Endothelial cell (in vitro differentiated cells): ENCODE measurements at regions not wholly inside any gene's neighbourhood (a gene's known extent, or its start where the extent isn't known, plus 50 kb on each side); places are given as distances from the start of the nearest gene placed in this dataset.

Experiments
- DNase-seq: peaks from one replicate; pipeline ENCODE4 v3.0.0; 2021; ENCODE audit warnings: low spot score
- H3K27ac Mint-ChIP-seq: one replicate; pipeline ENCODE4 v1.8.0; 2021; ENCODE audit warnings: mixed read lengths, inconsistent platforms; ENCODE audit not compliant: unreplicated experiment
- H3K27me3 Mint-ChIP-seq: one replicate; pipeline ENCODE4 v1.8.0; 2021; ENCODE audit warnings: mild to moderate bottlenecking, moderate library complexity, mixed read lengths, inconsistent platforms; ENCODE audit not compliant: unreplicated experiment
- H3K36me3 Mint-ChIP-seq: one replicate; pipeline ENCODE4 v1.8.0; 2021; ENCODE audit warnings: mild to moderate bottlenecking, low read depth, mixed read lengths, inconsistent platforms; ENCODE audit not compliant: unreplicated experiment
- H3K4me1 Mint-ChIP-seq: one replicate; pipeline ENCODE4 v1.8.0; 2021; ENCODE audit warnings: mild to moderate bottlenecking, mixed read lengths, inconsistent platforms; ENCODE audit not compliant: unreplicated experiment
- H3K4me3 Mint-ChIP-seq: one replicate; pipeline ENCODE4 v1.8.0; 2021; ENCODE audit warnings: mild to moderate bottlenecking, mixed read lengths, inconsistent platforms; ENCODE audit not compliant: unreplicated experiment
- H3K9me3 Mint-ChIP-seq: one replicate; pipeline ENCODE4 v1.8.0; 2021; ENCODE audit warnings: mixed read lengths, inconsistent platforms; ENCODE audit not compliant: unreplicated experiment
- CTCF ChIP-seq: fragments of 200-600 bp; sonication (generic); IDR thresholded peaks from one replicate; pipeline ENCODE4 v1.5.0; 2021; ENCODE audit warnings: antibody characterized with exemption; ENCODE audit not compliant: unreplicated experiment

GRCh38 chr7:49400891-49401550 lies 372.4 kb upstream of the VWC2 start:
- Mint-ChIP-seq H3K27ac (no peak overlapping the region), H3K27me3 (no peaks in the 10 kb centered on the region), H3K9me3 (no peaks in the 10 kb centered on the region), H3K36me3 (no peaks in the 10 kb centered on the region), H3K4me1 (no peaks in the 10 kb centered on the region), H3K4me3 (no peak overlapping the region)
- DNase-seq: no peak
- no peak for TF ChIP-seq CTCF

- H3K36me3 Mint-ChIP-seq: no peaks in the 10 kb centered on the region
- H3K27me3 Mint-ChIP-seq: no peaks in the 10 kb centered on the region
- H3K4me1 Mint-ChIP-seq: no peaks in the 10 kb centered on the region
- no peaks in the 10 kb centered on the region for H3K9me3 Mint-ChIP-seq
- no peak for DNase-seq
- no peak overlapping the region for H3K27ac Mint-ChIP-seq
- H3K4me3 Mint-ChIP-seq: no peak overlapping the region
- no peak for TF ChIP-seq CTCF
Measured at GRCh38 chr7:49403844-49404243, 369.6 kb upstream of the VWC2 start.

- TF ChIP-seq CTCF: no peak
- H3K27ac Mint-ChIP-seq: no peak overlapping the region
- no peak overlapping the region for H3K4me3 Mint-ChIP-seq
Measured at GRCh38 chr7:49407205-49407604, 366.2 kb upstream of the VWC2 start.

GRCh38 chr7:49417034-49417433 lies 356.4 kb upstream of the VWC2 start:
- no peak overlapping the region for H3K27ac Mint-ChIP-seq
- no peak for TF ChIP-seq CTCF
- H3K4me3 Mint-ChIP-seq: no peak overlapping the region
- no peaks in the 10 kb centered on the region for H3K27me3 Mint-ChIP-seq
- no peaks in the 10 kb centered on the region for H3K9me3 Mint-ChIP-seq
- H3K36me3 Mint-ChIP-seq: no peaks in the 10 kb centered on the region
- DNase-seq: no peak
- H3K4me1 Mint-ChIP-seq: no peaks in the 10 kb centered on the region

More at GRCh38 chr7:49407205-49407604, 366.2 kb upstream of the VWC2 start:
- no peaks in the 10 kb centered on the region for H3K27me3 Mint-ChIP-seq
- DNase-seq: no peak
- H3K36me3 Mint-ChIP-seq: no peaks in the 10 kb centered on the region
- no peaks in the 10 kb centered on the region for H3K4me1 Mint-ChIP-seq
- no peaks in the 10 kb centered on the region for H3K9me3 Mint-ChIP-seq

- Mint-ChIP-seq H3K36me3 (no peaks in the 10 kb centered on the region), H3K4me3 (no peak overlapping the region), H3K9me3 (no peaks in the 10 kb centered on the region), H3K27ac (no peak overlapping the region), H3K4me1 (no peaks in the 10 kb centered on the region), H3K27me3 (no peaks in the 10 kb centered on the region)
- DNase-seq: no peak
- TF ChIP-seq CTCF: no peak
Measured at GRCh38 chr7:49418963-49419362, 354.5 kb upstream of the VWC2 start.
